ENCODE measurements at regions not wholly inside any gene's neighbourhood (a gene's known extent, or its start where the extent isn't known, plus 50 kb on each side); places are given as distances from the start of the nearest gene placed in this dataset.
"Not testable (repeated sequence)": the region's sequence is repeated elsewhere in the genome, so short reads cannot be mapped to it uniquely, and the experiment has no call there.

GRCh38 chr9:30103647-30104394 is 2280.6 kb upstream of the ACO1 start:
- DNase-seq, result no peak

- DNase-seq, result not testable (repeated sequence)
Observed at GRCh38 chr9:30107134-30107533, 2277.3 kb upstream of the ACO1 start.

GRCh38 chr9:30116673-30117217 is 2267.7 kb upstream of the ACO1 start:
- no peak for DNase-seq

- DNase-seq, result no peak
Observed at GRCh38 chr9:30120666-30121065, 2263.8 kb upstream of the ACO1 start.

GRCh38 chr9:30121611-30122010 is 2262.8 kb upstream of the ACO1 start:
- no peak for DNase-seq

GRCh38 chr9:30125881-30126280 is 2258.6 kb upstream of the ACO1 start:
- no peak for DNase-seq

GRCh38 chr9:30127371-30127770 is 2257.1 kb upstream of the ACO1 start:
- DNase-seq, result no peak

GRCh38 chr9:30140407-30140806 is 2244.0 kb upstream of the ACO1 start:
- no peak for DNase-seq

- no peak for DNase-seq
Observed at GRCh38 chr9:30160570-30160969, 2223.9 kb upstream of the ACO1 start.

- no peak for DNase-seq
Observed at GRCh38 chr9:30172206-30172605, 2212.2 kb upstream of the ACO1 start.

GRCh38 chr9:30178610-30179009 is 2205.8 kb upstream of the ACO1 start:
- DNase-seq, result no peak

- no peak for DNase-seq
Observed at GRCh38 chr9:30193421-30193820, 2191.0 kb upstream of the ACO1 start.

- DNase-seq, result no peak
Observed at GRCh38 chr9:30196941-30197340, 2187.5 kb upstream of the ACO1 start.

- no peak for DNase-seq
Observed at GRCh38 chr9:30197453-30197852, 2187.0 kb upstream of the ACO1 start.

GRCh38 chr9:30197954-30198353 is 2186.5 kb upstream of the ACO1 start:
- no peak for DNase-seq

- DNase-seq, result no peak
Observed at GRCh38 chr9:30198463-30199309, 2185.8 kb upstream of the ACO1 start.

GRCh38 chr9:30201024-30201423 is 2183.4 kb upstream of the ACO1 start:
- DNase-seq, result no peak

GRCh38 chr9:30235068-30235467 is 2149.4 kb upstream of the ACO1 start:
- no peak for DNase-seq

GRCh38 chr9:30235564-30235963 is 2148.9 kb upstream of the ACO1 start:
- no peak for DNase-seq

GRCh38 chr9:30239878-30240277 is 2144.6 kb upstream of the ACO1 start:
- no peak for DNase-seq

- DNase-seq, result no peak
Observed at GRCh38 chr9:30243467-30243866, 2141.0 kb upstream of the ACO1 start.

GRCh38 chr9:30244877-30245276 is 2139.6 kb upstream of the ACO1 start:
- DNase-seq, result no peak

- no peak for DNase-seq
Observed at GRCh38 chr9:30250872-30251271, 2133.6 kb upstream of the ACO1 start.

GRCh38 chr9:30258094-30258493 is 2126.3 kb upstream of the ACO1 start:
- no peak for DNase-seq
